B cell (primary cell): ENCODE measurements at regions not wholly inside any gene's neighbourhood (a gene's known extent, or its start where the extent isn't known, plus 50 kb on each side); places are given as distances from the start of the nearest gene placed in this dataset.

Experiments
- ATAC-seq: fragments of 200-7000 bp; cut with Tn5 transposase; one replicate; pipeline ENCODE4 v1.10.0; 2021; ENCODE audit warnings: low read depth, mild to moderate bottlenecking, moderate number of reproducible peaks, moderate library complexity
- CTCF ChIA-PET: fragments of 350-600 bp; sonication (Branson Sonifier 250); formaldehyde crosslinking; loops from one replicate; lab custom pipeline; 2021; ENCODE audit warnings: antibody characterized with exemption, inconsistent platforms; lab: Charles Lee
- POLR2A ChIA-PET: fragments of 350-600 bp; sonication (Branson Sonifier 250); formaldehyde crosslinking; loops from one replicate; lab custom pipeline; 2021; ENCODE audit warnings: antibody characterized with exemption; lab: Charles Lee
- DNase-seq: peaks from one replicate; pipeline ENCODE4 v3.0.0; 2013
- H2AFZ ChIP-seq: 2 replicates; pipeline ENCODE4 v1.6.1; 2012; ENCODE audit warnings: mild to moderate bottlenecking, low read depth, low read length; ENCODE audit not compliant: insufficient read depth, poor library complexity, severe bottlenecking
- H3K27ac ChIP-seq, 2 donors: 1 replicate in 1 of 2; 2 replicates in 1 of 2; pipeline ENCODE4 v1.5.1; 2012 to 2013; ENCODE audit warnings: low read length in 2 of 2, mild to moderate bottlenecking in 2 of 2, moderate library complexity in 1 of 2
- H3K27me3 ChIP-seq, 4 experiments: fragments of 200-600 bp in 1 of 4; sonication (generic) in 1 of 4; replicated peaks in 1 of 4; 1 replicate in 2 of 4; 2 replicates in 2 of 4; pipeline versions ENCODE4 v1.6.1 to v1.7.0; 2013 to 2016; ENCODE audit warnings: low read length in 3 of 4, mild to moderate bottlenecking in 2 of 4, mixed read lengths in 1 of 4, moderate library complexity in 1 of 4; ENCODE audit not compliant: insufficient read depth in 4 of 4, control insufficient read depth in 3 of 4; ENCODE audit errors: control extremely low read depth in 1 of 4
- H3K36me3 ChIP-seq, 2 experiments: replicated peaks in 1 of 2; 1 replicate in 1 of 2; 2 replicates in 1 of 2; pipeline versions ENCODE4 v1.6.1 to v1.7.1; 2013; ENCODE audit warnings: low read length in 1 of 2; ENCODE audit not compliant: insufficient read depth in 2 of 2, control insufficient read depth in 1 of 2; ENCODE audit errors: control extremely low read depth in 1 of 2, extremely low read depth in 1 of 2
- H3K4me1 ChIP-seq, 2 donors: fragments of 200-600 bp in 1 of 2; sonication (generic) in 1 of 2; 1 replicate in 1 of 2; 2 replicates in 1 of 2; pipeline versions ENCODE4 v1.5.1 to v1.6.1; 2013 to 2017; ENCODE audit warnings: low read length in 2 of 2; ENCODE audit not compliant: control insufficient read depth in 2 of 2, insufficient read depth in 2 of 2
- H3K4me2 ChIP-seq: replicated peaks from 2 replicates; pipeline ENCODE3; 2012; ENCODE audit warnings: mild to moderate bottlenecking, low read depth, low read length; ENCODE audit not compliant: poor library complexity, severe bottlenecking
- H3K4me3 ChIP-seq, 5 experiments: fragments of 200-600 bp in 1 of 5; sonication (generic) in 1 of 5; 1 replicate in 3 of 5; 2 replicates in 2 of 5; pipeline versions ENCODE4 v1.5.1 to v1.7.0; 2011 to 2016; ENCODE audit warnings: low read length in 4 of 5, mild to moderate bottlenecking in 4 of 5, low read depth in 2 of 5, control low read depth in 1 of 5, moderate library complexity in 1 of 5; ENCODE audit not compliant: insufficient read depth in 1 of 5; ENCODE audit errors: control extremely low read depth in 1 of 5, extremely low read depth in 1 of 5
- H3K79me2 ChIP-seq: fragments of 200-600 bp; sonication (generic); one replicate; pipeline ENCODE4 v1.6.0; 2016; ENCODE audit warnings: low read length; ENCODE audit not compliant: control insufficient read depth, insufficient read depth
- H3K9ac ChIP-seq: fragments of 200-600 bp; sonication (generic); 2 replicates; pipeline ENCODE4 v1.6.1; 2017; ENCODE audit warnings: mild to moderate bottlenecking, low read length, moderate library complexity
- H3K9me3 ChIP-seq, 3 donors: one replicate each; pipeline versions ENCODE4 v1.6.1 to v1.7.1; 2013; ENCODE audit warnings: low read length in 2 of 3; ENCODE audit not compliant: control insufficient read depth in 2 of 3, insufficient read depth in 1 of 3; ENCODE audit errors: control extremely low read depth in 1 of 3
- H4K20me1 ChIP-seq: 2 replicates; pipeline ENCODE4 v1.6.0; 2012; ENCODE audit warnings: mild to moderate bottlenecking, low read length; ENCODE audit not compliant: insufficient read depth, control insufficient read depth, poor library complexity, severe bottlenecking
- H3K27ac Mint-ChIP-seq: one replicate; pipeline ENCODE4 v1.8.0; 2021; ENCODE audit warnings: mixed read lengths
- H3K27me3 Mint-ChIP-seq: one replicate; pipeline ENCODE4 v1.8.0; 2021; ENCODE audit warnings: mixed read lengths
- H3K4me1 Mint-ChIP-seq: one replicate; pipeline ENCODE4 v1.8.0; 2021; ENCODE audit warnings: mixed read lengths
- H3K4me3 Mint-ChIP-seq: one replicate; pipeline ENCODE4 v1.8.0; 2021; ENCODE audit warnings: mixed read lengths
- H3K9me3 Mint-ChIP-seq: one replicate; pipeline ENCODE4 v1.8.0; 2022; ENCODE audit warnings: mixed read lengths; ENCODE audit not compliant: insufficient read depth
- CTCF ChIP-seq: fragments of 200-600 bp; IDR thresholded peaks from one replicate; pipeline ENCODE4 v1.8.0; 2022; ENCODE audit warnings: antibody characterized with exemption, mild to moderate bottlenecking
- EZH2 ChIP-seq: IDR thresholded peaks from 2 replicates; pipeline ENCODE4 v1.6.1; 2012; ENCODE audit warnings: borderline replicate concordance, low read depth, mild to moderate bottlenecking, moderate library complexity, low read length; ENCODE audit not compliant: insufficient read depth, poor library complexity, severe bottlenecking
- WGBS: methylation state at CpG from one replicate; pipeline ENCODE4 v1.1.5; 2013; ENCODE audit warnings: missing lambda C conversion rate; ENCODE audit not compliant: insufficient coverage; 5-methylcytosine and 5-hydroxymethylcytosine counted together
- intact Hi-C: fragments of 100-400 bp; cut with micrococcal nuclease; formaldehyde crosslinking; loops from one replicate; pipeline ENCODE4 v1.10.0; 2022

- Mint-ChIP-seq H3K4me3 (no peak overlapping the region), H3K27ac (no peak overlapping the region), H3K9me3 (no peaks in the 10 kb centered on the region), H3K27me3 (no peaks in the 10 kb centered on the region), H3K4me1 (no peaks in the 10 kb centered on the region)
- no peaks in the 10 kb centered on the region for H3K27me3 ChIP-seq
- POLR2A ChIA-PET = no interaction called here
- no peaks in the 10 kb centered on the region for H3K79me2 ChIP-seq
- H3K27ac ChIP-seq = no peak overlapping the region
- H3K9ac ChIP-seq = no peak overlapping the region
- 100% methylated on average over 1 of the region's 2 CpGs for WGBS
- no peak overlapping the region for H3K4me3 ChIP-seq
- CTCF ChIA-PET = no interaction called here
- intact Hi-C loops = no loop called here
- ATAC-seq (no peak), DNase-seq (no peak)
- peaks cover 0 to 1% (median 0%) of the 10 kb centered on the region in 3 donors for H3K9me3 ChIP-seq
- no peaks in the 10 kb centered on the region for H3K4me1 ChIP-seq
- no peak overlapping the region for H3K4me2 ChIP-seq
- no peak overlapping the region for H2AFZ ChIP-seq
- no peaks in the 10 kb centered on the region for H3K36me3 ChIP-seq
- no peak for TF ChIP-seq CTCF
- TF ChIP-seq EZH2 = no peak
- H4K20me1 ChIP-seq = no peaks in the 10 kb centered on the region
These were observed 378.0 kb upstream of the SGO1 start for GRCh38 chr3:20563985-20564384.

- no peak overlapping the region for H3K27ac ChIP-seq
- H3K4me1 ChIP-seq = no peaks in the 10 kb centered on the region
- Mint-ChIP-seq H3K4me1 (no peaks in the 10 kb centered on the region), H3K9me3 (no peaks in the 10 kb centered on the region), H3K27me3 (no peaks in the 10 kb centered on the region), H3K27ac (no peak overlapping the region), H3K4me3 (no peak overlapping the region)
- H3K9me3 ChIP-seq = peaks cover 0 to 1% (median 0%) of the 10 kb centered on the region in 3 donors
- no peak overlapping the region for H2AFZ ChIP-seq
- H3K4me3 ChIP-seq = no peak overlapping the region
- TF ChIP-seq EZH2 (no peak), CTCF (no peak)
- DNase-seq (no peak), ATAC-seq (no peak)
- no peaks in the 10 kb centered on the region for H3K27me3 ChIP-seq
- no CpG with 5 or more reads among the region's 4 CpGs for WGBS
- POLR2A ChIA-PET = no interaction called here
- CTCF ChIA-PET = no interaction called here
- no peaks in the 10 kb centered on the region for H4K20me1 ChIP-seq
- intact Hi-C loops = no loop called here
- H3K4me2 ChIP-seq = no peak overlapping the region
- no peak overlapping the region for H3K9ac ChIP-seq
- no peaks in the 10 kb centered on the region for H3K36me3 ChIP-seq
- no peaks in the 10 kb centered on the region for H3K79me2 ChIP-seq
These were observed 377.2 kb upstream of the SGO1 start for GRCh38 chr3:20563251-20563650.
